ENCODE measurements at regions not wholly inside any gene's neighbourhood (a gene's known extent, or its start where the extent isn't known, plus 50 kb on each side); places are given as distances from the start of the nearest gene placed in this dataset.

DNA sequence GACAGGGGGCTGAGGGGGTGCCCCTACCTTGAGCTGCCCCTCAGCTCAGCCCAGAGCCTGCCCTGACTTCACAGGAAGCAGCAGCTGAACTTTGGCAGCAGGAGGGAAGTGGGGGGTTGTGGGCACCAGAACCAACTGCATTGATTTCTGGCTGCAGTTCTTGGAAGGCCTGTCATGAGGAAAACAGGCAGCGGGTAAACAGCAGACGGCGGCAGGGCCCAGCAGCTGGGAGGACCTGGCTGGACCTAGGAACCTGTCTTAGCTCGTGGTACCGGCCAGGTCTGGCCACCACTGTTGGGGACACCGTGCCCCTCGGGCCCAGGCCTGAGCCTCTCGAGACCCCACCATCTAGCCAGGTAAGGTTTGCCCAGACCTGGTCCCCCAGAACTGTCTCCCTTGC, 154.2 kb upstream of the MYL2 start:
- DNase-seq, result peak in 1 of 4 experiments; percentile 8

DNA sequence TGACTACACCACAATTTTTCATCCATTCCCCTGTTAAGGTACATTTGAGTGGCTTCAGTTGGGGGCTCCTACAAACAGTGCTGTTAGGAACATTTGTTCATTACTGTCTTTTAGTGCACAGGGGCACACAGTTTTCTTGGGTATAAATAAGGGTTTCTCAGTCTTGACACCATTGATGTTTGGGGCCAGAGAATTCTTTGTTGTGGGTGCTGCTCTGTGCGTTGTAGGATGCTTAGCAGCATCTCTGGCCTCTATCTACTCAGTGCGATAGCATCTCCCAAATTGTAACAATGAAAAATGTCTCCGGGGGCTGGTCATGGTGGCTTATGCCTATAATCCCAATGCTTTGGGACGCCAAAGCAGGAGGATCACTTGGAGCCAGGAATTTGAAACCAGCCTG, 153.0 kb upstream of the MYL2 start:
- no peak for DNase-seq

DNA sequence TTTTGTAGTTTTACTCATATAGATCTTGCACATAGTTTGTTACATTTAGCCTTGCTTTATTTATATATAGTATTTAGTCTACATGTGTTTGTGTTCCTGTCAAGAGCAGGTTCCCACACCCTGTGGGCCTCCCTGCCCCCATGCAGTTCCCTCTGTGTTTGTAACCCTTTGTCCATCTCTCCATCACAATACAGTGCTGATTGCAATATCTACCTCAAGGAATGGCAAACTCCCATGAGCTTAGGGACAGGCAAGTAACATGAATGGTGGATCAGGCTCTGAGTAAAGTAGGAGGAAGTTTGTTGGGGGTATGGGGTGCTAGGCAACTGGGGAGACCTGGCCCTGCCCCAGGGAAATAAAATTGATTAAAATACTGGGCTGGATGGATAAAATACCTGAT, 151.9 kb upstream of the MYL2 start:
- DNase-seq, result no peak

DNA sequence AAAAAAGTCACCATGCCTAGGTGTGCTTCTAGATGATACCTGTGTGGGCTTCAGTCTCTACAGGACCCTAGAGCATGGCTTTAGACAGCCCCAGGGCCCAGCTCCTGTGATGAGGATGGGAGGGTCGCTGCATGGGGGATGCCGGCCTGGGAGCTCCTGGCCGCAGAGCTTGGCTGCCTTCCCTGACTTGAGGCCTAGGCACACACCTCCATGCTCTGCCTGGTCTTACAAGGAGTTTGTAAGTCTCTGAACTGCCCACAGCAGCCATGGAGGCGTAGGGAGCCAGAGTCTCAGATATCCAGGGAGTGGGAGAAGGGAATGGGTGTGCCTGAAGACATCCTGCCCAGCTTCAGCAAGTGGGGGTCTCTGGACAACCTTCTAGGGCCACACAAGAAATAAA, 149.5 kb upstream of the MYL2 start:
- DNase-seq, result no peak

DNA sequence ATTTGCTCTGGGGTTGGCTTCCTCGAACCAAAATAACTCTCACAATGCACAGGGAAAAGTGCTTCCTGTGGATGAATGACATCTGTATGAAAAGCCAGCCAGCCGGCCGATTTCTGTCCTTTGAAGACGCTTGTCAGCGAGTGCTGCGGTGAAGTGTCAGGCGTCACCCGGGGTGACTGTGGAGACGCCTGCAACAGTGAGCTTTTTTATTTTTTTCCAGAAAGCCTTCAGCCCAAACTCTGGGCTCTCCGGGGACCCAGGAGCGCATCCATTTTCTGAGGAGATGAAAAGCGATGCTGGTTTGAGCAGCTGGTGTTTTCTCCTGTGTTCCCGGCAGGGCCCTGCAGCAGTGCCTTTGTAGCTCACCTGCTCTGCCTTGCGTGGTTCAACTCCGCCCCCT, 147.9 kb upstream of the MYL2 start:
- DNase-seq, result peak in 2 of 4 experiments; percentile 18 to 35

DNA sequence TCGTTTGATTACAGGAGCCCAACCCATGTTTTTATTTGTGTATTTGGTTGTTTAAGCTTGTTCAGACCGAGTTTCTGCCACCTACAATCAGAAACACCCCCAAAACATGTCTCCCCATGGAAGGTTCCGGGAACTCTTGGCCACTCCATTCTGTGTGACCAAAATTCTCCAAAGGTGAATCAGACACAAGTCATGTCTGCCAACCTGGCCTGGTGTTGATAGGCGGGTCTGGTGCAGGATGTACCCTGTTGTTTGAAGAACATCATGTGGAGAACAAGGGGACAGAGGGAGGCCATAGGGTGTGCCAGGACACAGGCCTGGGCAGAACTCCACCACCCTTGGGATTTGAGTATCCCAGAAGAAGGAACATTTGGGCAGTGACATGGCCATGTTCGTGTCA, 147.1 kb upstream of the MYL2 start:
- no peak for DNase-seq

DNA sequence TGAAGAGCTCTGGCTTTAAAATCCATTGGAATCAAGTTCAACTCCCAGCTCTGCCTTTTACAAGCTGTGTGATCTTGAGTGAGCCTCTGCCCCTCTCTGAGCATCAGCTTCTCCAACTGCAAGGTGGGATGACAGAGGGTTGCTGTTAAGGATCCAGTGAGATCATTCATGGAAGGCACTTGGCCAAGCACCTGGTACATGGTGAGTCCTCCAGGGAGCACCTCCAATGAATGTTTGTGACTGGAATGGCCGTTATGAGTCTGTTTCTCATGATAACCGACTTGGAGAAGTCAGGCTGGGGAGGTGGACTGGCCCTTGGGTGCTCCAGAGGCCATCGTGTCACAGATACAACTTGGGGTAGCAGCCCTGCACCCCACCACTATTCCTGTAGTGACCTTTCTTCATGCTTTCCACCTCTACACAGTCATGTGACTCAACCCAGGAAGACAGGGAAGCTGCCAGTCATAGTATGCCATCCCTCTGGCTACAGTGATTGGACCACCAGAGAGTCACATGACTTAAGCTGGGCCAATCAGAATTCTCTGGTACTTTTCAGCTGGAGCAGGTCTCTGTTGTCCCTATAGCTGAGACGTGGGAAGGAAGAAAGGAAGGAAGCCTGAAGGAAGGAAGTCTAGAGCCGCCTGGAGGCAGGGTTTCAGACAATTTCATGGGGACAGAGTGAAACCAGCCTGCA, 146.5 kb upstream of the MYL2 start:
- no peak for DNase-seq

DNA sequence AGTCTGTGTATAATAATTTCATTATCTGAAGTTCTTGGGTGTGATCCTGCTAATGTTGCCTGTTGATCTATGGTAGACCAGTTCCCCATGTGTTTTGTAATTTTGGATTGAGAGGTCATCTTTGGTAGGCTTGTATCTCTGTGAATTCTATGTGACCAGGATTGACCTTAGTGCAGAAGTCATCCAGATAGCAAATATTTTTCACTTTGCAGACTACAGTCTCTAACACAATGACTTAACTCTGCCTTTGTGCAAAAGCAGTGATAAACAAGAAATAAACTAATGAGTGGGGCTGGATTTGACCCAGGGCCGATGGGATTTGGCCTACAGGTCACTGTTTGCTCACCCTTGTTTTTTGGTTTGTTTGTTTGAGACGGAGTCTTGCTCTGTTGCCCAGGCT, 144.6 kb upstream of the MYL2 start:
- no peak for DNase-seq

DNA sequence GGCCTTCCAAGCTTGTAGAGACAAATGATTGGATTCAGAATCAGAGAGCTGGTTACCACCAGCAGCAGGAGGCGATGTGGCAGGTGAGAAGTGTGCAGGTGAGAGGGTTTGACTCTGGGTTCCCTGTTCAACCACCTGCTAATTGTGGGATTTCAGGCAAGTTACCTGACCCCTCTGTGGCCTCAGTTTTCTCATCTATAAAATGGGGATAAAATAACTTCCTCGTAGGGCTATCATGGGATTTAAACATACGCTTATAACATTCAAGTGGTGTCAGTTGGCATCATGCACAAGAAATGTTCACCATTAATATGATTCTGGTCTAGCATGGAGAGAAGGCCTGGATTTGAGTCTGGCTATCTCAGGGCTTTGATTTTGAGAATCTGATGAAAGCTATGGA, 143.8 kb upstream of the MYL2 start:
- DNase-seq, result no peak

DNA sequence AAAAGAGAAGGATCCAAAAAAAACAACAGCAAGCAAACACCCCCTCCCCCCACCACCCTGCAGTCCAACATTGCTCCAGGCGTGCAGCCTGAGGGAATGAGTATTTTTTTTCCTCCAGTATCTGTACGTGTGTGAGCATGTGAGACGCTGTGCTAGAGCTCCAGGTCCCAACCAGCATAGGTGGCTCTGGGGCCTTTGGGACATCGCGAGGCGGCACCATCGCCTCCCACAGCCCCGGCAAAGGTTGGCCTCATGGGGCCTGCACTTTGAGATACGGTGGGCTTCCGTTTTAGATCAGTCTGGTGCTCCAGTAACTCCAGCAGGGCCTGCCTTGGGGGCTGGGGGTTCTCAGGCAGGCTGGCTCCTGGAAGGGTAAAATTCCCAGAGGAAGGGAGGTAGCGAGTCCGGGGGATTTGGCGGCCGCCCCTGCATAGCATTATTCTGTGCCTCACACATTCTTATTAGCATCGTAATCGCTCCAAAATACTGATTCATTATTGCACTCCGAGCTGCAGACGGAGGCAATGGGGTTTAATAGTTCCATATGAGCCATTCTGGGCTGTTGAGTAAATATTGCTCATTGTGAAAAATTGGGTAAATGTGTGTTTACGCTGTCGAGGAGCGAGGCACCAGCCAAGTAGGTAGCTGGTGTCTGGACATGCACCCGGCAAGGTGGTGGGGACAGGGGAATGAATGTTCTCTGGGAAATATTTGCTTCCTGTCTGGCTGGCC, 143.1 kb upstream of the MYL2 start:
- no peak for DNase-seq

DNA sequence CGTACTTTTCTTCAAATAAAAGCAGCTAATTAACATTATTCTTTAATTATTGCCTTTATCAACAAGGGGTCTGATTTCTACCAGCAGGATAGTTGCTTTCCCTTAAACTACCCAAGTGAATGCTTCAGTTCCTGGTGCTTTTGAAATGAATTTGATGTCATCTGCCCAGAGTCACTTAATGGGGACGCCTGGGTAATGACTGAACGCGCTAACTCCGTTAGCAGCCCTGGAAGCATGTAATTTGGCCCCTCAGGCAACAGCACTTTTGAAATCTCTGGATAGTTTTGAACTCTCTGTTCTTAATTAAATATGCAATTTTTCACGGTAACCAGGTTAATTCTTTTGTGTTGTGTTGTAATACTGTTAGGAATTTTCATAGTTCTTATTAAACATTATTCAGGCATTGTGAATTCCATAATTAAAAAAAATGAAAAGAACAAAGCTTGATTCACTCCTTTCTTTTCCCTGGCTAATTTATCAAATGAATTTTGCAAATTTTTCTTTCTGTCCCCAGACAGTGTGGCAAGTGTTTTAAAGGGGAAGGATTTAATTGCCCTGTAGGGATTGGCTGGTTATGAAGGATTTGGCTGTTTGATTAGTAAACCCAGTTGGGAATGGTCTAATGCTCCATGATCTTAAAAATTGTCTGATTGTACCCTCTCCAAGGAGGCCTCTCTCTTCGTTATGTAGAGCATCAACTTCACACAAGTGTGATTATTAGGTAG, 137.5 kb upstream of the MYL2 start:
- DNase-seq, result no peak

DNA sequence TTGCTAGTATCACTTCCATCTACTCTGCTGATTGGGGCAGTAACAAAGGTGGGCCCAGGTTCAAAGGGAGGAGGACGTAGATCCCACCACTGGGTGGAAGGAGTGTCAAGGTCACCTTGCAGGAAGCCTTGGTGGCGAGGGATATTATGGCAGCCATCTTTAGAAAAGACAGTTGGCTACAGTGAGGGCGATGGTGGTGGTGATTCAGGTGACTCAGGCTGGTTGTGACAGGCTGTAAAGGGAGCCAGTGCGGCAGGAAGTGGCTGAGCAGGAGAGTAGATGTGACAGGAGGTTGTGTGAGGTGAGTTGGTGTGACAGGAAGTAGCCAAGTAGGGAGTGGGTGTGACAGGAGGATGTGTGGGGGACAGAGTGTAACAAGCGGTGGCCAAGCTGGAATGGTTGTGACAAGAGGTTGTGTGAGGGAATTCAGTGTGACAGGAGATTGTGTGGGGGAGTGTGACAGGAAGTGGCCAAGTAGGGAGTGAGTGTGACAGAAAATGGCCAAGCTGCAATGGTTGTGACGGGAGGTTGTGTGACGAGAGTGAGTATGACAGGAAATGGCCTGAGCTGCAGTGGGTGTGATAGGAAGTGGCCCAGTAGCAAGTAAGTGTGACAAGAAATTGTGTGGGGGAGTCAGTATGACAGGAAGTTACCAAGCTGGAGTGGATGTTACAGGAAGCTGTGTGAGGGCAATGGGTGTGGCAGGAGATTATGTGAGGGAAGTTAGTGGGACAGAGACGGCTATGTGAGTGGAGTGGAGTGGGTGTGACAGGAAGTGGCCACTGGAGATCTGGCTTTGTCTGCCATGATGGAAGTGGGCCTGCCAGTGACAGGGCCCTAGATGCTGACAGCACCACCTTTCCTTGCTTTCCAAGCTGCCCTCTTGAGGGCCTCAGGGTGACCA, 136.5 kb upstream of the MYL2 start:
- DNase-seq, result peak in 2 of 4 experiments; percentile 35 to 43

DNA sequence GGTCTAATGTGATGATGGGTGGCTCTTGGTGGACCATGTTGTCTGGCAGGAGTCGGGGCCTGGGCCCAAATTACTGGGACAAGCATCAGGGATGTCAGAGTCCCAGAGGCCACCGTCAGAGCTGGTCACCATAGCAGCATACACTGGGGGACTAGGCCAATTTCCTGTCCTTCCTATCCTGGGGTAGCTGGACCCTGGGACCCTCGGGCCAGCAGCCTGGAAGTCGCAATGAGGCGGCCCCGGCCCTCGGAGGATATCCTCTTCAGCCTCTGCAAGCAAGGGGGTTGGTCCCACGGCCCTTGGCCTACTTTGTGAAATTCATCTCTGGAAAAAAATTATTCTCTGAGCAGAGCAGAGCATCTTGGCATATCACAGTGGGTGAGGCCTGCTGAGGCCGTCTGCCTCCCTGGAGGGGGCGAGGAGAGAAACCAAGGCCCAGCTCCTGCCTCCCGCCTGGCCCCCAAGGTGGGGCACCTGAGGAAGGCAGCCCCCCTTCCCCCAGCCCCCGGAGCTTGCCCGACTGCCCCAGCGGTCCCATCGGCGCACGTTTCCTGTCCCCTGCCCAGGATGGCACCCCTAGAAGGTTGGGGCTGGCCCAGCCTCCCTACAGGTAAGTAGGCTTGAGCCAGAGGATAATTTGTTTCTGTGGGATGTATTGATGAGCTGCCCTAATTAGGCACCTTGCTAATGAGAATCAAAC, 135.0 kb upstream of the MYL2 start:
- no peak for DNase-seq

DNA sequence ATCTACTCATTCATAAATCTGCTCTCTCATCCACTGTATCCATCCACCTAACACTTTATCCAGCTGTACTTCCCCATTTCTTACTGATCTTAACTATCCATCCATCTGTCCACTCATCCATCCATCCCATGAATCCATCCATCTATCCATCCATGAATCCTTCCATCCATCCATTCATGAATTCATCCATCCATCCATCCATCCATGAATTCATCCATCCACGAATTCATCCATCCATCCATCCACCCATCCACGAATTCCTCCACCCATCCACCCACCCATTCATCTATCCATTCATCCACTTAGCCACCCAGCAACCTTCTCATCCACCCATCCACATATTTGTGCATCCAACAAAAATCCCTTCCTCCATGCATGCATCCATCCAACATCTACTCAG, 128.6 kb upstream of the MYL2 start:
- no peak for DNase-seq

DNA sequence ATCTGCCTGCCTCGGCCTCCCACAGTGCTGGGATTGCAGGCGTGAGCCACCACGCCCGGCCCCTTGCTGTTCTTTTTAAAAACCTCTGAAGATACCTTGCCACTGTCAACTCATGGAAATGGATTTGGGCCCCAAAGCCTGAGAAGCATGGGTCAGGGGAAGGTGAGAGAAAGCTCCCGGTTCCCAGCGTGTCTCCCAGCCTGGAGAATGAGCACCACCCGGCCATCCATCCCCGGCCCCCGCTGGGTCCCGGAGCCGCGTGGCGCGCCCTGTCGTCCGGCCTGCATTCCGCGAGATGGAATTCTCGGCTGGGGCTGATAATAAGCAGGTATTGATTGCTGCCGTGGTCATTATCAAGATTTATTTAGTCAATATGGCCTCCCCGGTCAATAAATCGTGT, 126.5 kb upstream of the MYL2 start:
- DNase-seq, result no peak

DNA sequence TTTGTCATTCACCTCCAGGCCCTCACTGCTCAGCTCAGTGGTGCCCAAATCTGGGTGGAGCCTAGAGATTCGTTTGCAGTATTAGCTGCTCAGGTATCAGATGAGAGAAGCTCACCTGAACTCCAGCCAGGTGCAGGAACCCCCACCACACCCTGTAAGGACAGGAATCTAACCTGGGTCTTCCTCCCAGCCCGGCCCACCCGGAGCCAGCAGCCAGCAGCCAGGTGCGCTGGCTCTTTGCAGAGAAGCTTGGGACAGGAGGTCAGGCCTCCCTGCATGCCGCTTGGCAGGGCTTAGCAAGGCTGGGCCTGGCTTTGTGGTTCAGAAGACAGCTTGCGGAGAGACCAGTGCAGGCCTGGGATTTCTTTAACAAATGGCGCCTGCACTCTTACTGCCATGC, 125.6 kb upstream of the MYL2 start:
- no peak for DNase-seq

DNA sequence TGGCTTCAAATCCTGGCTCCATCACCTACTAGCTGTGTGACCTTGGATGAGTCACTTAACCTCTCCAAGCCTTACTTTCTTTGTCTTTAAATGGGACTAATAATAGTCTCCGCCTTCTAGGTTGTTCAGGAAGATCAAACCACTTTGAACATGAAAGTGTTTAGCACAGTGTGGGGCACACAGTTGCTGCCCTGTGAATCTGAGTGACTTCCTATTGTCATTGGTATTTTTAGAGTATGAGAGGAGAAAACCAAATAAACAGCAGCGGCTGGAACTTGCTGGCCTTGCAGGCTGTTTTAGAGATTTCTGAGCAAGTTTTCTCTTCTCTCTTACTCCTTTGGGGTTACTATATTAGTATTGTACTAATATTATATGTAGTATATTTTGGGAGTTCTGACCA, 120.7 kb upstream of the MYL2 start:
- DNase-seq, result no peak

DNA sequence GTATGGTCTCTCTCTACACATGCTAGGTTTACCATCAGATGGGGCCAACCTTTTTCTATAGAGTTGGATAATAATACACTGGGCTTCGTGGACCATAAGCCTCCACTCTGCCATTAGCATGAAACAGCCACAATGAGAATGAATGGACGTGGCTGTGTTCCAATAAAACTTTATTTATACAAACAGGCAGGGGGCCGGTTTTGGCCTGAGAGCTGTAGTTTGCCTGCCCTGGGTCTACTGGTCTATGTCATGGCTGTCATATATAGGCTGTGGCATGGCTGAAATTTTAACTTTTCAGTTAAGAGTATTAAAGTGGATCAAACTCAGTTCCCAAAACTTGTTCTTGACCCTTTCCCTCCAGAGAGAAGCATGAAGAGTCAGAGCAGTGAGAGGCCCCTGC, 120.3 kb upstream of the MYL2 start:
- no peak for DNase-seq

DNA sequence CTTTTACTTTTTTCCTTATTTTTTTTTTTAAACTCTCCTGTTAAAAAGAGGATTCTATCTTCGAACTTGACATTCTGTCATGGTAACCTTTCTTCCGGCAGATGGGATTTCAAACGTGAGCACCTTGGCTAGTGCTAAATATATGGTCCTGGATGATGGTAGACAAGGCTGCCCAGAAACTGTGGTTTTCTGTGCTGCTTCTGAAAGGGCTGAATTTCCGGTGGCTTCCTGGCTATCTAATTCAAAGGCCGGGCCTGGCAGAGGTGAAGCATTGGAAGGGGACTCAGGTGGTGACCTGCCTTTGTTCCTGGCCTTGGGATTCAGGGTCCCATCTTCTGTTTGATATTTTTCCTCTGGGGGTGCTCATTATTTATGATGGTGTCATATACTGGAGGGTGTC, 118.6 kb upstream of the MYL2 start:
- DNase-seq, result no peak

DNA sequence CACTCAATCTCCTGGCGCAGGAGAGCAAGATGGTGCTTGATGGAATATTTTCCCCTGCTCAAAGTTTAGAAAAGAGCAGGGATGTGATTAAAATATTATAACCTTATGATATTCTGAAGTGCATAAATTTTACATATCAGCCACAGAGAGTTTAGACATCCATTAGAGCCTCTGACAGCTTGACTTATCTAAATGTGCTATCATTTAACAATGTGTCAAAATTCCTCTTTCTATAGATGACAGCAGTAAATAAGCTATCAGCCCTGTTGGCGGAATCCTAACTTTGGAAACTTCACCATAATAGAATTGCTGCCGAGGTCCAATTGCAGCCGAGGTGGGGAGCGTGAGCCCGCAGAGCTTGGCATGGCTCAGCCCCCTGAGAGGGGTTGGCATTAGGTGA, 117.7 kb upstream of the MYL2 start:
- no peak for DNase-seq

DNA sequence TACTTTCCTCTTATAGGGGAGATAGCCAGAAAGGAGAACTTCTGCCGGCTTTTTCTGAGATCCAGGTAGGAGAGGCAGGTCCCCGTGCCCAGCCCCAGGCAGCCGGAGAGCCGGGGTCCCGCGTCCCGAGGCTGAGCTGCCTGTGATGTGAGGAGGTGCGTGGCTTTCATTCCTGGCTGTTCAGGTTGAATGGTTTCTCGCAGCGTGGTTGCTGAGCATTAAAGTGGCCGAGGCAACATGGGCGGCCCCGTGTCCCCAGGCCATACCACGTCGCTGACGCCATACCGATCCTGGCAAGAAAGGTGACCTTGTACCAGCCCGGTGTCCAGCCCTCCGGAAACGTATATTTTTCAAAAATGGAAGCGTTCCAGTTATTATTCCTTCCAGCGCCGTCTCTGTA, 116.7 kb upstream of the MYL2 start:
- no peak for DNase-seq

DNA sequence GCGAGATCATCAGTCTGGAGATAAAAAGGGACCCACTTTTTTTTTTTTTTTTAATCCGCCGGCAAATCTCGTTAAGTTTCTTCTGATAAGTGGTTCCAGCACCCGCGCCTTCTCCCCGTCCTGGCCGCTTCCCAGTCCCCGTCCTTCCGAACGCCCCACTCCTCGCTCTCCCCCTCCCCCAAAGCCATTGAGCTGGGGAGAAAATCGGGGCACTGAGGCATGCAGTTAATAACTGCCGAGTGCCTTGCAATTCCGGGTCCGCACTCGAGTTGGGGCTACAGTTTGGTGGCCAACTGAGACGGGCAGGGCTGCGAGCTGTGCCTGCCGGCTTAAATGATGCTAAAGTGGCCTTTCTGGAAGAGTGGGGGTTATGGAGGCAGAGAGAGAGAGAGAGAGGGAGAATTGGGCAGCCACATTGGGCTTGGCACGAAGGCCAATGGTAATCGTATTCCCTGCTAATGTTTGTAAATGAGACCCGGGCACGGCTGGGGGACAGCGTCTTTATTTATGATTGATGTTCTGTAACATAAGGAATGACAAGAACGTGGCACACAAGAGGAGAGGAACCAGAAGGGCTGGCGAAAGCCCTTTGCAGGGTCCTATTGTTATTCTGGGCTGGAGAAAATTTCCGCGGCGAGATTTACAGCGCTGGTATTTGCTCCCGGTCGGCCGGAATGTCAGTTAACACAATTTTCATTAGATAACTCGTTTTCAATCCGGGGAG, 115.4 kb upstream of the MYL2 start:
- DNase-seq, result no peak

Measured in activated naive CD4-positive, alpha-beta T cell (primary cell).